SK-N-MC (cell line): ENCODE measurements at regions not wholly inside any gene's neighbourhood (a gene's known extent, or its start where the extent isn't known, plus 50 kb on each side); places are given as distances from the start of the nearest gene placed in this dataset.

Experiments used
- EZH2 ChIP-seq: fragments of 200-600 bp; sonication (generic); IDR thresholded peaks from one replicate; pipeline ENCODE4 v1.6.1; 2017; ENCODE audit warnings: antibody characterized with exemption
- FOXP2 ChIP-seq: optimal IDR thresholded peaks from 2 replicates; pipeline ENCODE3; 2011; ENCODE audit warnings: mild to moderate bottlenecking, moderate library complexity; ENCODE audit not compliant: insufficient read depth; ENCODE audit errors: extremely low read length, control extremely low read depth
- POLR2AphosphoS5 ChIP-seq: IDR thresholded peaks from 2 replicates; pipeline ENCODE4 v1.6.1; 2012; ENCODE audit warnings: mild to moderate bottlenecking, low read depth, low read length, borderline replicate concordance

- no peak for TF ChIP-seq POLR2AphosphoS5
- TF ChIP-seq EZH2: no peak
- TF ChIP-seq FOXP2: no peak
Observed at GRCh38 chr5:38714240-38714639, 131.6 kb upstream of the OSMR start.
